Panc1 (cell line): ENCODE measurements at regions not wholly inside any gene's neighbourhood (a gene's known extent, or its start where the extent isn't known, plus 50 kb on each side); places are given as distances from the start of the nearest gene placed in this dataset.

Experiments used
- ATAC-seq: fragments of 200-7000 bp; cut with Tn5 transposase; 2 replicates; pipeline ENCODE4 v1.9.1; 2020; ENCODE audit warnings: mild to moderate bottlenecking, moderate library complexity
- BruUV-seq: library from RNA; stranded (reverse); fragments of 400-500 nt; replicated peaks from 2 replicates; lab custom pipeline; 2021; lab: Mats Ljungman, UMichigan
- CTCF ChIA-PET: fragments of 300-600 bp; sonication (Branson Sonifier 250); formaldehyde crosslinking; loops from one replicate; lab custom pipeline; 2022; ENCODE audit warnings: antibody characterized with exemption; lab: Charles Lee
- POLR2A ChIA-PET: fragments of 300-600 bp; sonication (Branson Sonifier 250); formaldehyde crosslinking; loops from one replicate; lab custom pipeline; 2022; ENCODE audit warnings: antibody characterized with exemption; lab: Charles Lee
- DNase-seq: peaks from one replicate; pipeline ENCODE4 v3.0.0-alpha.2; 2010; ENCODE audit warnings: low read depth, low spot score
- H3K27ac ChIP-seq: 2 replicates; pipeline ENCODE4 v1.5.1; 2011; ENCODE audit warnings: mild to moderate bottlenecking, low read length, inconsistent platforms
- H3K27me3 ChIP-seq: fragments of 200-500 bp; sonication (Bioruptor generic); 2 replicates; pipeline ENCODE4 v1.6.0; 2014; ENCODE audit warnings: low read length, inconsistent platforms; ENCODE audit not compliant: control insufficient read depth, insufficient read depth
- H3K36me3 ChIP-seq: fragments of 200-500 bp; sonication (Bioruptor generic); 2 replicates; pipeline ENCODE4 v1.5.1; 2014; ENCODE audit warnings: inconsistent platforms, mild to moderate bottlenecking, low read length, moderate library complexity; ENCODE audit not compliant: control insufficient read depth, insufficient read depth
- H3K4me1 ChIP-seq: 2 replicates; pipeline ENCODE4 v1.5.1; 2011; ENCODE audit warnings: inconsistent platforms, mild to moderate bottlenecking, low read length, moderate library complexity; ENCODE audit not compliant: control insufficient read depth, insufficient read depth
- H3K4me3 ChIP-seq, 2 experiments: 2 replicates each; pipeline ENCODE4 v1.5.1; 2011 to 2012; ENCODE audit warnings: low read depth in 2 of 2, low read length in 2 of 2, mild to moderate bottlenecking in 2 of 2, inconsistent platforms in 1 of 2, moderate library complexity in 1 of 2
- H3K9me3 ChIP-seq: fragments of 200-500 bp; sonication (Bioruptor generic); 2 replicates; pipeline ENCODE4 v1.5.1; 2014; ENCODE audit warnings: low read depth, mild to moderate bottlenecking, inconsistent platforms, low read length, moderate library complexity; ENCODE audit not compliant: control insufficient read depth, insufficient read depth
- POLR2AphosphoS5 ChIP-seq: IDR thresholded peaks from 2 replicates; pipeline ENCODE4 v1.6.1; 2012; ENCODE audit warnings: mild to moderate bottlenecking, low read depth, low read length, moderate library complexity
- SIN3A ChIP-seq: IDR thresholded peaks from 2 replicates; pipeline ENCODE4 v1.6.1; 2012; ENCODE audit warnings: low read depth, mild to moderate bottlenecking, low read length, moderate library complexity, borderline replicate concordance; ENCODE audit not compliant: insufficient read depth
- TCF7L2 ChIP-seq: IDR thresholded peaks from 2 replicates; pipeline ENCODE4 v1.6.1; 2011; ENCODE audit warnings: mild to moderate bottlenecking, low read depth, low read length, inconsistent platforms
- in situ Hi-C: cut with HindIII; loops from 2 replicates; pipeline ENCODE4 v1.10.0; 2016; ENCODE audit warnings: low sequenced_read_pairs, low pct_unique_long_range_greater_than_20kb
- intact Hi-C: fragments of 100-400 bp; cut with micrococcal nuclease; formaldehyde crosslinking; loops from one replicate; pipeline ENCODE4 v1.10.0; 2022; ENCODE audit not compliant: unreplicated experiment
- TF ChIP-seq, protein P1 (sequence below): fragments of 450-650 bp; IDR thresholded peaks from 2 replicates; pipeline ENCODE4 v1.5.1; 2017; ENCODE audit warnings: mild to moderate bottlenecking
- TF ChIP-seq, protein P2 (sequence below), 2 experiments: IDR thresholded peaks; 2 replicates each; pipeline ENCODE4 v1.6.1; 2011 to 2012; ENCODE audit warnings: low read depth in 2 of 2, control low read depth in 1 of 2, low read length in 1 of 2, mild to moderate bottlenecking in 1 of 2, moderate library complexity in 1 of 2; ENCODE audit not compliant: insufficient read depth in 1 of 2

DNA sequence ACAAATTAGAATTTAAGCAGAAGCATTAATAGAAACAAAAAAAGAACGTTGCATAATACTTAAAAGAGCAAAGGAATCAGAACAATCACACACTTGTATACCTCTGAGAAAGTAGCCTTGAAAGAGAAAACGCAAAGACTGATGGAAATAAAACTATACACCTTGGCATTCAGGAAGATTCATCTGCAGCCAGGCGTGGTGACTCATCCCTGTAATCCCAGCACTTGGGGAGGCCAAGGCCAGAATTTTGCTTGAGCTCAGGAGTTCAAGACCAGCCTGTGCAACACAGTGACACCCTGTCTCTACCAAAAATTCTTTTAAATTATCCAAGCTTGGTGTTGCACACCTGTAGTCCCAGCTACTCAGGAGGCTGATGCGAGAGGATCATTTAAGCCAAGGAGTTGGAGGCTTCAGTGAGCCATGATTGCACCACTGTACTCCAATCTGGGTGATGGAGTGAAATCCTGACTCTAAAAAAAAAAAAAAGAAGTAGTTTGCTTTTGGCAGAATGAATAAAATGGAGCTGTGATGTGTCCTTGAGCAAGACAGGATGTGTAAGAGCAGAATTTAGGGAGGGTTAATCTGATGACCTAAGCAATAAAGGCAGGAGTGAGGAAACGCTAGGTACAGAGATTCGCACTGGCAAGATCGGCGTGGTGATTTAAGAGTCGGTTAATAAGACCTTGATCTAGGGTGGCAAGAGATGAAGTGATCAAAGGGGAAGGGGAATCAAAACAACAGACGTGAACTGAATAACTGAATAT is 75.8 kb upstream of the NRP1 start:
- intact Hi-C loops, result no loop called here
- H3K27me3 ChIP-seq, result no peaks in the 10 kb centered on the region
- no TSS peak for BruUV-seq
- H3K36me3 ChIP-seq, result no peaks in the 10 kb centered on the region
- DNase-seq (no peak), ATAC-seq (no peak)
- POLR2A ChIA-PET, result no interaction called here
- in situ Hi-C loops, result no loop called here
- TF ChIP-seq, protein P1, sequence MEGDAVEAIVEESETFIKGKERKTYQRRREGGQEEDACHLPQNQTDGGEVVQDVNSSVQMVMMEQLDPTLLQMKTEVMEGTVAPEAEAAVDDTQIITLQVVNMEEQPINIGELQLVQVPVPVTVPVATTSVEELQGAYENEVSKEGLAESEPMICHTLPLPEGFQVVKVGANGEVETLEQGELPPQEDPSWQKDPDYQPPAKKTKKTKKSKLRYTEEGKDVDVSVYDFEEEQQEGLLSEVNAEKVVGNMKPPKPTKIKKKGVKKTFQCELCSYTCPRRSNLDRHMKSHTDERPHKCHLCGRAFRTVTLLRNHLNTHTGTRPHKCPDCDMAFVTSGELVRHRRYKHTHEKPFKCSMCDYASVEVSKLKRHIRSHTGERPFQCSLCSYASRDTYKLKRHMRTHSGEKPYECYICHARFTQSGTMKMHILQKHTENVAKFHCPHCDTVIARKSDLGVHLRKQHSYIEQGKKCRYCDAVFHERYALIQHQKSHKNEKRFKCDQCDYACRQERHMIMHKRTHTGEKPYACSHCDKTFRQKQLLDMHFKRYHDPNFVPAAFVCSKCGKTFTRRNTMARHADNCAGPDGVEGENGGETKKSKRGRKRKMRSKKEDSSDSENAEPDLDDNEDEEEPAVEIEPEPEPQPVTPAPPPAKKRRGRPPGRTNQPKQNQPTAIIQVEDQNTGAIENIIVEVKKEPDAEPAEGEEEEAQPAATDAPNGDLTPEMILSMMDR, result no peak
- TF ChIP-seq TCF7L2 (no peak), SIN3A (no peak), POLR2AphosphoS5 (no peak)
- TF ChIP-seq, protein P2, sequence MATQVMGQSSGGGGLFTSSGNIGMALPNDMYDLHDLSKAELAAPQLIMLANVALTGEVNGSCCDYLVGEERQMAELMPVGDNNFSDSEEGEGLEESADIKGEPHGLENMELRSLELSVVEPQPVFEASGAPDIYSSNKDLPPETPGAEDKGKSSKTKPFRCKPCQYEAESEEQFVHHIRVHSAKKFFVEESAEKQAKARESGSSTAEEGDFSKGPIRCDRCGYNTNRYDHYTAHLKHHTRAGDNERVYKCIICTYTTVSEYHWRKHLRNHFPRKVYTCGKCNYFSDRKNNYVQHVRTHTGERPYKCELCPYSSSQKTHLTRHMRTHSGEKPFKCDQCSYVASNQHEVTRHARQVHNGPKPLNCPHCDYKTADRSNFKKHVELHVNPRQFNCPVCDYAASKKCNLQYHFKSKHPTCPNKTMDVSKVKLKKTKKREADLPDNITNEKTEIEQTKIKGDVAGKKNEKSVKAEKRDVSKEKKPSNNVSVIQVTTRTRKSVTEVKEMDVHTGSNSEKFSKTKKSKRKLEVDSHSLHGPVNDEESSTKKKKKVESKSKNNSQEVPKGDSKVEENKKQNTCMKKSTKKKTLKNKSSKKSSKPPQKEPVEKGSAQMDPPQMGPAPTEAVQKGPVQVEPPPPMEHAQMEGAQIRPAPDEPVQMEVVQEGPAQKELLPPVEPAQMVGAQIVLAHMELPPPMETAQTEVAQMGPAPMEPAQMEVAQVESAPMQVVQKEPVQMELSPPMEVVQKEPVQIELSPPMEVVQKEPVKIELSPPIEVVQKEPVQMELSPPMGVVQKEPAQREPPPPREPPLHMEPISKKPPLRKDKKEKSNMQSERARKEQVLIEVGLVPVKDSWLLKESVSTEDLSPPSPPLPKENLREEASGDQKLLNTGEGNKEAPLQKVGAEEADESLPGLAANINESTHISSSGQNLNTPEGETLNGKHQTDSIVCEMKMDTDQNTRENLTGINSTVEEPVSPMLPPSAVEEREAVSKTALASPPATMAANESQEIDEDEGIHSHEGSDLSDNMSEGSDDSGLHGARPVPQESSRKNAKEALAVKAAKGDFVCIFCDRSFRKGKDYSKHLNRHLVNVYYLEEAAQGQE (IDR thresholded peaks at IDR 0.05; ENCODE audit: insufficient read depth in 1 of 2, low read depth in 2 of 2, low read length in 1 of 2), result no peak
- H3K9me3 ChIP-seq, result no peaks in the 10 kb centered on the region
- CTCF ChIA-PET, result no interaction called here
- no peak overlapping the region for H3K4me3 ChIP-seq
- H3K4me1 ChIP-seq, result no peaks in the 10 kb centered on the region
- no peak overlapping the region for H3K27ac ChIP-seq

DNA sequence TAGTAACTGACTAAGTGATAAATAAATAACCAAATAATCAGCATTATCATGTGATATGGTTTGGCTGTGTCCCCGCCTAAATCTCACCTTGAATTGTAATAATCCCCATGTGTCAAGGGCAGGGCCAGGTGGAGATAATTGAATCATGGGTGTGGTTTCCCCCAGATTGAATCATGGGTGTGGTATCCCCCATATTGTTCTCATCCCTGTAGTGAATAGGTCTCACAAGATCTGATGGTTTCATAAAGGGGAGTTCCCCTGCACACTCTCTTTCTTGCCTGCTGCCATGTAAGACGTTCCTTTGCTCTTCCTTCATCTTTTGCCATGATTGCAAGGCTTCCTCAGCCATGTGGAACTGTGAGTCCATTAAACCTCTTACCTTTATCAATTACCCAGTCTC is 72.1 kb upstream of the NRP1 start:
- Histone ChIP-seq H3K36me3 (no peaks in the 10 kb centered on the region), H3K4me1 (no peaks in the 10 kb centered on the region), H3K27ac (no peak overlapping the region), H3K4me3 (no peak overlapping the region), H3K9me3 (no peaks in the 10 kb centered on the region), H3K27me3 (no peaks in the 10 kb centered on the region)
- intact Hi-C loops, result no loop called here
- in situ Hi-C loops, result no loop called here
- DNase-seq, result no peak
- TF ChIP-seq SIN3A (no peak), POLR2AphosphoS5 (no peak), TCF7L2 (no peak)
- TF ChIP-seq, protein P1, result no peak
- TF ChIP-seq, protein P2 (IDR thresholded peaks at IDR 0.05; ENCODE audit: insufficient read depth in 1 of 2, low read depth in 2 of 2, low read length in 1 of 2), result no peak
- CTCF ChIA-PET, result no interaction called here
- ATAC-seq, result no peak
- BruUV-seq, result no TSS peak
- POLR2A ChIA-PET, result no interaction called here
